ENCODE measurements at regions not wholly inside any gene's neighbourhood (a gene's known extent, or its start where the extent isn't known, plus 50 kb on each side); places are given as distances from the start of the nearest gene placed in this dataset.

GRCh38 chr2:88967844-88968243, 276.4 kb downstream of the RPIA start:
- TF ChIP-seq CTCF (IDR thresholded peaks at IDR 0.05; ENCODE audit: low read depth, low read length, poor library complexity, severe bottlenecking) = no peak
- no peak for TF ChIP-seq EZH2phosphoT487 (IDR thresholded peaks at IDR 0.05; ENCODE audit: borderline replicate concordance, low read length)

Data from DOHH2 (cell line).